HG03565 (cell line): ENCODE measurements at regions not wholly inside any gene's neighbourhood (a gene's known extent, or its start where the extent isn't known, plus 50 kb on each side); places are given as distances from the start of the nearest gene placed in this dataset.
"Not testable (repeated sequence)": the region's sequence is repeated elsewhere in the genome, so short reads cannot be mapped to it uniquely, and the experiment has no call there.

Experiments used
- ATAC-seq: cut with Tn5 transposase; IDR thresholded peaks from one replicate; pipeline ENCODE4 v1.9.1; 2021; ENCODE audit warnings: mild to moderate bottlenecking, moderate library complexity; ENCODE audit not compliant: unreplicated experiment

GRCh38 chrX:11022588-11022987 lies 88.5 kb upstream of the HCCS start:
- ATAC-seq, result not testable (repeated sequence)

GRCh38 chrX:11039926-11040325 lies 71.2 kb upstream of the HCCS start:
- ATAC-seq, result no peak

DNA sequence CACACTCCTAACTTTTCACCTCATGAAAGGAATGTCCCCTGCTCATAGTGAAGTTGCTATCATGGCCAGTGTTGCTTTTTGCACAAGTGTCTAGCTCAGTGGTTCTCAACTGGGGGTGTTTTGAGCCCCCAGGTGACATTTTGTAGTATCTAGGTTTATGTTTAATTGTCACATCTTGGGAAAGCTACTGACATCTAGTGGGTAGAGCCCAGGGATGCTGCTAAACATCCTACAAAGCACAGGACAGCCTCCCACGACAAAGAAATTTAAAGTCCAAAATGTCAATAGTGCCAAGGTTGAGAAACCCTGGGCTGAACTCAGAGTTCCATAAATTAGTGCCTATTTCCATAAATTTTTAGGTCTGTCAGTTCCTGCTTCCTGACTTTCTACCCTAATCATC lies 70.7 kb upstream of the HCCS start:
- ATAC-seq, result no peak

DNA sequence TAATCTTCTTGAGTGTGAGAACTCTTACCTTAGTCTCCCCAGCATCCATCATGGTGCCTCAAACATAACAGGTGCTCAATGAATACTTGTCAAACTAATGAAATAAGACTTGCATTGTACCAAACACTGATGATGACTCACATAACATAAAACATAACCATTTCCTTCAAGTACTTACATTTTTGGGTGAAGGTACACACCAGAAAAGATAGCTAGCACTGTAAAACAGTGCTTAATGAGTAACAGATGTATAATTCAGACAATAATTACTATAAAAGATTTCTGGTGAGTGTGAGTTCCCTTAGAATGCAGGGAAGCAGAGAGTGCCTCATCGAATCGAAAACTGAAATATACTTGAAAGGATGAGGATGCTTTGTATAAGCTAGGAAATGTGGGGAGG lies 70.1 kb upstream of the HCCS start:
- no peak for ATAC-seq

DNA sequence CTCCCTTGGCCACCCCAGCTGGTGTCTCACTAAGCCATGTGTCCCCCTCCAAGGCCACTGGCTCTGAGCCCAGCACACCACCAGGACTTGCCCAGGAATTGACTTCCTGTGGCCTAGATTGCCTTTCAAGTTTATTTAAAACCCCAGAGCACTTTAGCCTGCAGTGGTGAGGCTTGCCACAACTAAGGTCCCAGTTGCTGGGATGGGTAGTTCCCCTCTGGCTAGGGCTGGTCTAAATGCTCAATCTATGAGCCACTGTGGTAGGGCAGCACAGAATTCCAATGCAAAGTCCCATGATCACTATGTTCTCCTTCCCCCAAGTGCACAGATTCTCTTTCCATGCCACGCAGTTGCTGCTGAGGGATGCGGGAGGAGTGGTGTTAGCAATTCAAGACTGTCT lies 61.1 kb upstream of the HCCS start:
- no peak for ATAC-seq

GRCh38 chrX:11053351-11053750 lies 57.8 kb upstream of the HCCS start:
- ATAC-seq, result no peak

- no peak for ATAC-seq
These were observed 54.6 kb upstream of the HCCS start for GRCh38 chrX:11056322-11057176.

- no peak for ATAC-seq
These were observed 51.2 kb upstream of the HCCS start for GRCh38 chrX:11059933-11060332.
